ENCODE measurements at regions not wholly inside any gene's neighbourhood (a gene's known extent, or its start where the extent isn't known, plus 50 kb on each side); places are given as distances from the start of the nearest gene placed in this dataset.
"Not testable (repeated sequence)": the region's sequence is repeated elsewhere in the genome, so short reads cannot be mapped to it uniquely, and the experiment has no call there.

DNA sequence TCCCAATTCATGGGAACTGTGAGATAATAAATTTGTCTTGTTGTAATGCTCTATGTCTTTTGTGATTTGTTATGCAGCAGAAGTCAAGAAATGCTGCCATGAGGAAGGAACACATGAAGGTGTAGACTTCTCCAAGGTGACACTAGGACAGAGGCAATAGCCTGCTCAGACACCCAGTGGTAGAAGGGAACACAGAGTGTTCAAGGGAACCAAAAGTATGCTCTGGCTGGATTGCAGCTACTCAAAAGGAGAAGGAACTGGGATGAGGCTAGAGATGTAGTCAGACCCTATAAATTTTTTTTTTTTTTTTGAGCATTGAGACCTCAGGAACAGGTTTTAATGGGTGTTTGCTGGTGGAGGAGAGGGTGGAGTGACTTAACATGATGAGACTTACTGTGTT, 232.5 kb downstream of the PARP8 start:
- DNase-seq = no peak

DNA sequence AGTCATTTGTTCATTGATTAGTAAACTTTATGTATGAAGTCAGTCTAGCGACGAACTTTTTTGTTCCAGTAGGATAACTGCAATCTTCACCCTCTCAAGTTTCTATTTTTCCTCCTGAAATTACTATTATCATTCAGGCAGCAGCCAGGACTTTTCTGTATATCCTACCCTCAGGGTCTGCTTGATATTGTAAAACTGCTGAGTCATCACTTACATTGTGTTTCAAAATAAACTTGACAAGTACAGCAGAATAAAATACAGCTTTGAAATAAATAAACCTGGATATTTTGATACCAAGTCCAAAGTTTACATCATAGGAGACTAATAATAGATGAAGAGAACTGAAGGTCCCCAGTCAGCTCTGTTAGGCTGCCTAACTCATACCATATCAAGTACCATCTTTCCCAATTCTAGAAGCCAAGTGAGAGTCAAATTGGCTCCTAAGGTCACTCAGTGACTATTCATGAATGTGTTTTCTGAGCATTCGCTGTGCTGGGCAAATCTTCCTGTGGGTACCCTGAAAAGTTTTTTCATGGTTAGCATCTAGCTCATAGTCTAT, 234.6 kb downstream of the PARP8 start:
- no peak for DNase-seq

DNA sequence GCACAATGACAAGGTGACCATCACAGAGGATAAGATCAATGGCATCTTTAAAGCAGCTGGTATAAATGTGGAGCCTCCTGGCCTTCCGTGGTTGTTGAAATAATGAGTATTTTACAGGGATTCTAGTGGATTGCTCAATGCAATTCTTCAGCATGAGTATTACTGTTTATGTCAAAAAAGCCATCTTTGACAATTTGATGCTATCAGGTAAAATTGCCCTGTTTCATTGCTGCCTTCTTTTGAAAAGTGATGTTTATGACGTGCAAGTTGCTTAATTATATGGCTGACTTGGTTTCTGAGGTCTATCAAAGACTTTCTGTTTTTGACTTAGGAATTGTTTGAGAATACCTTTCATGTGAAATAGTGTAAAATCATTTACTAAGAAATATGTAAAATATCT, 237.2 kb downstream of the PARP8 start:
- no peak for DNase-seq

DNA sequence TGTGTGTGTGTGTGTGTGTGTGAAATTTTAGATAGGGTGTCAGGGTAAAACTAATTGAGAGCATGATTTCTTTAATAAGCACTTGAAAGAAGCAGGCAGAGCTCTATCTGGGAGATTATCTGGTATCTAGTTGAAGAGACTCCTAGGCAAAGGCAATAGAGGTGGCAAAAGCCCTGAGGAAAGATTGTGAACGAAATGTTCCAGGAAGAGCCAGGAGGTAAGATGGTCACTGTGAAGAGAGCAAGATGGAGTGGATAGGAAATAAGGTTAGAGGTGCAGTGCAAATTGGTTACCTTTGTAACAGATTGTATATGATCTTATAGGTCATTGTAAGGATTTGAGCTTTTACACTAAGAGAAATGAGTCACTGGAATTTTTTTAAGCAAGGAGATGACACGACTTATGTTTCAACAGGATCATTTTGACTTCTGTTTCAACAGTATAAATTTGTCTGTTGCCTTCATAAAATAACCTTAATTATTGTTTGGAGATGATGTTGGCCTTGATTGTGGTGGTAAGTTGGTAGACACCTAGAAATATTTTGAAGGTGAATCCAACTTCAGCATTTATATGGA, 239.6 kb downstream of the PARP8 start:
- no peak for DNase-seq

DNA sequence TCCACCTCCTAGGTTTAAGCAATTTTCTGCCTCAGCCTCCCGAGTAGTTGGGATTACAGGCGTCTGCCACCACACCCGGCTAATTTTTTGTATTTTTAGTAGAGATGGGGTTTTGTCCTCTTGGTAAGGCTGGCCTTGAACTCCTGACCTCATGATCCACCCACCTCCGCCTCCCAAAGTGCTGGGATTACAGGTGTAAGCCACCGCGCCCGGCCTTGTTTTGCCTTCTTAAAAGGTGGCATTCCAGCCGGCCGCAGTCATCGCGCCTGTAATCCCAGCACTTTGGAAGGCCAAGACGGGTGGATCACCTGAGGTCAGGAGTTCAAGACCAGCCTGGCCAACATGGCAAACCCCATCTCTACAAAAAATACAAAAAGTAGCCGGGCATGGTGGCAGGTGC, 253.7 kb downstream of the PARP8 start:
- not testable (repeated sequence) for DNase-seq

DNA sequence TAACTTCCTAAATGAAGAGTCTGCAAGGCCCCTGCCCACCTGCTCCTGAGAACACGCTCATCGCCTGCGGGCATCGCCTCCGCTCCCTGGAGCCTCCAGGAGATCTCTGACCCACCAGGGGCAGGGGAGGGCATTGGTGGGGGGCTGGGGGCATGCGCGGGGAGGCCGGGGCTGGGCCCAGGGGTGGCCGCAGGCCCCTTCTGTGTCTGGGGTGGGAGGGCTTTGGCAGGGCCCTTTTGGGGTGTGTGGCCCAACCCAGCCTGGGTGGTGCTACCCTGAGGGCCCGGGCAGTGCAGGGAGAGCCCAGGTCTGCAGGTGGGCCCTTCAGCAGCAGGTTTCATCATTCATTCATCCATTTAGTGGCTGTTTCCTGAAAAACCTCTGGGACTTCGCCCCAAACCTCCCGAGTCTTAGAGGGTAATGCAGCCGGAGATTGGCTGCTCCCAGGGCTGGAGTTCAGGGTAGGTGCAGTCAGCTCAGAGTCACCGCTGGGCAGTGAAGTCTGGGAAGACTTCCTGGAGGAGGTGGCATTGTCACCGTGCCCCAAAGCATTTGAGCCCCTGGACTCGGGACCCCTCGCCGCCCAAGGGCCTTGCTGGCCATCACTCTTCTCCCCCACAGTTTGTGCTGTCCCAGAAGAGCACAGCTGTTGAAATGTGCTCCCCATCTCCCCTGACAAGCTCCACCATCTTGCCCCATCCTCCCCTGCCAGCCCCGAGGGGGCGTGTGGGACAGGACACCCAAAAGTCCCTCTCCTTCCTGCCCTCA, 255.1 kb downstream of the PARP8 start:
- no peak for DNase-seq

DNA sequence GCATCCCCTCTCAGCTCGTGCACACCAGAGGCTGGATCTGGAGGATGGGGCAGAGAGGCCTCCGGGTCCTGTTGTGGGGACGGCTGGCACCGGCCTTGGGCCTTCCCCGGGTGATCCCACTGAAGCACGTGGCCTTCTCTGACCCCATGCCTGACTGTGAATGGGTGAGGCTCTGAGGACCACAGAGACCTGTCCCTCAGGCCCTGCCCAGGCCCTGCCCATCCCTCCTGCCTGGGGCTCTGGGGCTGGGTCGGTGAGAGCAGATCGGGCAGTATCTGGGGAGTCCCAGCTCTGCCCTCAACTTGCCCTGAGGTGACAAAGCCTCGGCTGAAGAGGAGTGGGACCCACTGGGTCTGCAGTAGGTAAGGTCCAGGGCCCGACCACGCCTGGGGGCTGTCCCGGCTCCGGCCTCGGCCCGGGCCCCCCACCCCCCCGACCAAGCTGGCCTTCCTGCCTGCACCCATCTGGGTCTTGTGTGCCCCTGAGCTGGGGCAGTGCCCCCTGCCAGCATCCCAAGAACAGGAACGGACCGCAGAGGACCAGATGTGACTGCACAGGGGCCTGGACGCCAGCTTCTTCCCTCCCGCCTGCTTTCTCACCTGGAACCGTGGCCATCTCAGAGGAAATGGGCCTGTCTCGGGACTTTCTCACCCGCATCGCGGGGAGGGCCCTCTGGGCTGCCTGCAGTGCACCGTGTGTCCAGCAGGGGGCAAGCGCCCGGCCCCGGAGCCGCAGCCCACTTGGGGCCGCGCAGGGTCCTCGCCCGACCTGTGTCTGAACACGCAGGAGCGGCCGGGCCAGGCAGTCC, 255.9 kb downstream of the PARP8 start:
- DNase-seq = not testable (repeated sequence)

DNA sequence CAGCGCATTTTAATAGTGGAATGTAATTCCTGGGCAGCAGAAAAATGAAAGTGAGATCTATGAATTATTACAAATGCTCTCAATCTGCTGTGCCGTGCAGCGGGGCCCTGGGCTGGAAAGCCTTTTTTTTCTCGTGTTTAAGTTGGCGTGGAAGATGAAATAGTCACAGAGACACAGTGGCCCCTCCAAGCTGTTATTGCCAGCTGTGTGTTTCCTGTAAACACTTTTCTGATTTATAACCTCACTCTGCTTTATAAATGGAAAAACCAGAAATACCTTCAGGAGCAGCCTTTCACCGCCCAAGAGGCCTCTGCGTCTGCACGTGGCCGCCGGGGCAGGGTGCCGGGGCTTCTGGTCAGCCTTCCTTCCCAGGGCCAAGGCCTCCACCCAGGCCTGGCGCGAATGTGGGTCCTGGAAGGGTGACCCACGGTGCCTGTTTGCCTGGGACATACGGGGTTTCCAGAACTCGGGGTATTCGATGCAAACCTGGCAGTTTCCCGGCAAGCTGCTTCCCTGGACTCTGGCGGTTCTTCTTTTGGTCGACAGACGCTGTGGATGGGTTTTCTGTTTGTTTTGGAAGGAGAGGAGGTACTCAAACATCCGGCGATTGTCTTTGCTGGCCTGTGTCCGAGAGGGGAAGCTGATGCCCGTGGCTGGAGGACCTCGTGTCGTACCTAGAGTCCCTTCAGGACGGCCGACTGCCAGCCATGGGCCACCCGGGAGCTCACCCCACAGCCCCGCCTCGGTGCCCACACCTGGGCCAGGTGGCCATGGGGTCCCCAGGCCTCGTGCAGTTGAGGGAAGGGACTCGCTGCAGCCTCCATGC, 256.7 kb downstream of the PARP8 start:
- DNase-seq = no peak

DNA sequence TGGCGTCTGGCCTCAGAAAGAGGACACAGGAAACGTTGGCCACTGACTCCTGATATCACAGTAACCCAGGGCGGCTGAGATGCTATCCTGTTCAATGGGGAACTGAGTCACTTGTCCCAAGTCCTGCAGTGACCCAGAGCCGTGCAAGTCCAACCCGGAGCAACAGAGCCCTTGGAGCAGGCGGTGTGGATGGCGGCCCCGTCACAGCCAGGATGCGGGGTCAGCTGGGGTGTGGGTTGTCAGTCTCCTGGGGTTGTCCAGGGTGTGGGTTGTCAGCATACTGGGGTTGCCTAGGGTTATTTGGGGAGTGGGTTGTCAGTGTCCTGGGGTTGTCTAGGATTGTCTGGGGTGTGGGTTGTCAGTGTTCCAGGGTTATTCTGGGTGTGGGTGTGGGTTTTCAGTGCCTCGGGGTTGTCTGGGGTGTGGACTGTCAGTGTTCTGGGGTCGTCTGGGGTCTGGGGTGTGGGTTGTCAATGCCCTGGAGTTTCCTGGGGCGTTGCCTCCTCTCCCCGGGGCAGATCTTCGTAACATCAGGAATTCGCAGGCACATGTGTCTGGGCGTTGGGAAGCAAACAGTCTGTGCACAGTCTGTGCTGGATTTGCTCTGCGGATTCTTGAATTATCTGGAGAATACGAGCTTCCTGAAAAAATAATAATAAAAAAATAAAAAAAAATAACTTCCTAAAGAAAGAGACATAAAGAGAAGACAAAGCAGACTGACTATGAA, 257.5 kb downstream of the PARP8 start:
- no peak for DNase-seq

DNA sequence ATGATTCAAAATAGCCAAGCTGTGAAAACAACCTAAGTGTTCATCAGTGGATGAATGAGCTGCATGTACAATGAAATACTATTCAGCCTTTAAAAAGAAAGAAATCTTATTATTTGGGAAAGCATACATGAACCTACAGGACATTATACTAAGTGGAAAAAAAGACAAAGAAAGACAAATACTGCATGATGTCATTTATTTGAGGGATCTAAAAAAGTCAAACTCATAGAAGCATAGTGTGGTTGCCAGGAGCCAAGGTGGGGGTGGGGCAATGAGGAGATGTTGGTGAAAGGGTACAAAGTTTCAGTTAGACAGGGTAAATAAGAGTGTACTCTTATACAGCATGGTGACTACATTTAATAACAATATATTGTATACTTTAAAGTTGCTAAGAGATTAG, 261.5 kb downstream of the PARP8 start:
- no peak for DNase-seq

DNA sequence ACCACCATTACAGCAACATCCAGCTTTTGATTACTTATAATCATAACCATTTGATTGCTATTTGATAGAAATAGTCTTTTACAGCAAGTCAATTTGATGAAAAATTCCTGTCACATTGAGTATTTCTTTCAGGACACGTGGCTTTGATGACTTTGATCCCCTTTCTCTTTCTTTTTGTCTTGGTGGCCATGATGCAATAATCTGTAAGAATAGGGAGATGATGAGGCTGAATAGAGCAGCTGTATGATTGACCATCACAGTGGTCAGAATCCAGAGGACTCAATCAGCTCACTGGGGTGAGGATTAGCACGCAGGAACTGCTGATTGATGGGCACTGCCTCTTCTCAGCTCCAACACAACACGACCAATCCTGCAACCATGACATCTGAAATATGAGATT, 262.7 kb downstream of the PARP8 start:
- no peak for DNase-seq

DNA sequence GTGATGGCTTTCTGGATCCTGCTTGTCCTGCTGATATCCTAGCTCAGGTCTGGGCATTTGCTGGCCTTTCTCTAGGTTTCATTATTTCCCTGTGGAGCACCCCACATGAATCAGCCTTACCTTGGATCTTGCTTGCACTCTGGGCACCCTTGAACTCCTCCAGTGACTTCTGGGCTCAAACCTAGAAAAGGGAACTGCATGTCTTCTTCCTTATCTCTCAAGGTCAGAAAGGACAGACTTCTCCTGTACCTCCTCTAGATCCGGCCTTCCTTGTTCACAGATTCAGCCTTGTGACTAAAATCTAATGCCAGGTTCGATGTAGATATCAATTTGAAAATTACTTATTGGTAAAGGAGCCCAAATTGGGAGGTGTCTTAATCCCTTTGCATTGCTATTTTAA, 267.9 kb downstream of the PARP8 start:
- DNase-seq = no peak

DNA sequence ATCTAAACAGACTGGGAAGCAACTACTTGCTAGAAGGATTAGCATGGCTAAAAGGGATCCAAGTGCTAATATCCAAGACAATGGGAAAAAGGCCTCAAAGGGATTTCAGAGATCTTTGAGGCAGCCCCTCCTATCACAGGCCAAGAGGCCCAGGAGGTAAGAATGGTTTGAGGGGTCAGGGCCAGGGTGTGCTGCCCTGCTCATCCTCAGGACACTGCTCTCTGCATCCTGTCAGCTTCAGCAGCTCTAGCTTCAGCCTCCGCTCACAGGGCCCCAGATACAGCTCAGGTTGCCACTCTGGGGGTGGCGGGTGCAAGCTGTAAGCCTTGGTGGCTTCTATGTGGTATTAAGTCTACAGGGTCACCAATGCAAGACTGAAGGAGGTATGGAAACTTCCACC, 278.7 kb downstream of the PARP8 start:
- DNase-seq = no peak

DNA sequence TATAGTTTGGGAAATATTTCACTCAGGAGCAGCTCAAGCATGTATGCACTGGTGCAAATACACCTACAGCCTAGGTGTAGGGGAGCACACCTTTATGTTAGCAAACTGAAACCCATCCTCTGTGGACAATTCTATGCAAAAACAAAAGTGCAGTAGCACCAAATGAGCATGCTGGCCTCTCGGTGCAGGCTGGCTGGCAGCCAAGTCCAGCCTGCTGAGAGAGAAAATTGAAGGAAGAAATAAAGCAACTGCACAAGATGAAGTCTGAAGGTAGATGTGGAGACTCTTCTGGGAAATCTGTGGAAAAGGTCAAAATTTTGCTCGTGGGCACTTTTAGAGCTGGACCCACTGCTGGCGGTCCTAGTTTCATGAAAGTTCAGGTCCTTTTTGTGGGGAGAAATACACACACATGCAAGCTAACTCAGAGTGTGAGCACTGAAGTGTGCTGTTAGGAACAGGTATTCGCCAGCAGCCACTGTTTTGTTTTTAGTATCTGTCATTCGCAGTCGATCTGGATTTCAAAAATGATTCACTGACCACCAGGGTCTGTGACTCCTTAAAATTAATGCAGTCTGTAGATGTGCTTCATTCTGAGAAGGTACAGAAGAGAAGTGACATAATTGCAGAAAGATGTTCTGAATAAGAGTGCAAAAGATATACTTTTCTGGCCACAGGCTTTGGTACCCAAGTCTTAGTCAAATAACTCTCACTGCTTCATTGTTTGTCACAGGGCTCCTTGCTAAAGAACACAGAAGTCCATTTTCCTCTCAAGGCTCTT, 281.7 kb downstream of the PARP8 start:
- DNase-seq = peak; percentile 2

DNA sequence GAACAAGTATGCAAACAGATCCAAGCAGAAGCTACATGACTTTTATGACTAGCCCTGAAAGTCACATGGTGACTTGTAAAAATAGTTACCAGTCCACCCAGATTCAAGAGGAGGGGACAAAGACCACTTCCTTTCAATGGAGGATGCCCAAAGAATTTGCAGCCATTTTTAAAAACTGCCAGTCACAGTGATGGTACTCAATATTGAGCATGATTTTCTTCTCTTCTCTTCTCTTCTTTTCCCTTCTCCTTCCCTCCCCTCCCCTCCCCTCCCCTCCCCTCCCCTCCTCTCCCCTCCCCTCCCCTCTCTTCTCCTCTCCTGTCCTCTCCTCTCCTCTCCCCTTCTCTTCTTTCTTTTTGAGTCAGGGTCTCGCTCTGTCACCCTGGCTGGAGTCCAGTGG, 286.9 kb downstream of the PARP8 start:
- no peak for DNase-seq

DNA sequence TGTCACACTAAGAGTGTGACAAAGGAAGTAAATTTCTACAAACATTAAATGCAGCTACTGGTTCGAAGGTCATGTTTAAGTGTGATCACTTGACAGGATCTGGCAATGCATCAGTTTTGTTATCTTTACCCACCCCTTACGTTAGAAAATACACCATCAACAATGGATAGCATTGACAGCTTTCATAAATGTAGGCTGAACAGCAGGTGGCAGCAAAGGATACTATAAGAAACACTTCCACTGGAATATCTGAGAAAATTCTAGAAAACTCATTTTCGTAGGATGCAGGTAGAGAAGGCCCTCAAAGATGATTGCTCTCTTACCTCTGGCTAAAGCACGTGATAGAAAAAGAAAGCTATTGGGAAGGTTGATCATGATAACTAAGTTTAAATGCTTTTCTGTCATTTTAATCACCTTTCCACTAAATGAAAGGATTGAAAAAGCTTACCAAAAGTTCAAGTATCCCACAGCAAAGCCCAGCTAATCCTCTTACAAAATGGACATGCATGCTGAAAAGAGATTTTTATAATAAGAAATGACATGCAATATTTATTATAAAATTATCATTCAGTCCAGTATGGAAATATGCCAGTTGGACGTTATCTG, 292.5 kb downstream of the PARP8 start:
- DNase-seq = peak; percentile 44

DNA sequence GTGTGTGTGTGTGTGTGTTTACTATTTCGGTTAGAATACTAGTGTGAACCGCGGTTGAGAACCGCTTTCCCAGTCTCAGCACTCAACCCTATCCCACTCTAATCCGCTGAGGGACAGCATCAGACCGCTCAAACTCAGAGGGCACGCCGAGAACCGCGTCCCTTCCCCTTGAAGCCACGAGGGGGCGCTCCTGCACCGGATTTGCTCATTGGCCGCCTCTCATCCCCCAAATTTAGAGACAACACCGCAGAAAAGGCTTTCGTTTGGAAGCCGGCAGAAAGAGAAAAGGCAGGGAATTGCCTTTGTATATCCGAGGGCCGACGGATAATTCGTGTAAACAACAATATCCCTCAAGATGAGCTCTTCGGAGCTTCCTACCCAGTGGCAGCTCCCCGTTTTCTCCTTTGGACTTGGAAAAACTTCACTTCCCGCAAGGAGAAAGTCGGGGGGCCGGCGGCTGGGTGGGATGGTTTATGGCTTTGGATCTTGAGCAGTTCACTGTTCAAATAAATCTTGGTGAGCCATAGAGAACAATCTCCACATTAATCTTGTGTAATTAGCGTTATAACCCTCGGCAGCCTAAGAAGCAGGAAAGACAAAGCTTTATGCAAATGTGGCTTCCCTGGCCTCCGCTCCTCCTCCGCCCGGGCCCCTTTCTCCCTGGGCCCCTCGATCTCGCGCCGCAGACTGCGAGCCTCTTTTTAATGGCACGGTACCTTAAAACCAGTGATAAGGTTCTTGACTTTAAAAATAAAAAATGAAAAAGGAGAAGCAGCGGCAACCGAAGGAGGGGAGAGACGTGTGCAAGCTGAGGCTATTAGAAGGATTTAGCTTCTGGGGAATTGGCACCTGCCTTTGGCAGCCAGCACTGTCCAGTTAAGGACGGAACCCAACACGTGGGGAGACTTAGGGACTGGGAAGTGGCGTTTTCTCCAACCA, 296.8 kb downstream of the PARP8 start:
- peak; percentile 80 for DNase-seq

DNA sequence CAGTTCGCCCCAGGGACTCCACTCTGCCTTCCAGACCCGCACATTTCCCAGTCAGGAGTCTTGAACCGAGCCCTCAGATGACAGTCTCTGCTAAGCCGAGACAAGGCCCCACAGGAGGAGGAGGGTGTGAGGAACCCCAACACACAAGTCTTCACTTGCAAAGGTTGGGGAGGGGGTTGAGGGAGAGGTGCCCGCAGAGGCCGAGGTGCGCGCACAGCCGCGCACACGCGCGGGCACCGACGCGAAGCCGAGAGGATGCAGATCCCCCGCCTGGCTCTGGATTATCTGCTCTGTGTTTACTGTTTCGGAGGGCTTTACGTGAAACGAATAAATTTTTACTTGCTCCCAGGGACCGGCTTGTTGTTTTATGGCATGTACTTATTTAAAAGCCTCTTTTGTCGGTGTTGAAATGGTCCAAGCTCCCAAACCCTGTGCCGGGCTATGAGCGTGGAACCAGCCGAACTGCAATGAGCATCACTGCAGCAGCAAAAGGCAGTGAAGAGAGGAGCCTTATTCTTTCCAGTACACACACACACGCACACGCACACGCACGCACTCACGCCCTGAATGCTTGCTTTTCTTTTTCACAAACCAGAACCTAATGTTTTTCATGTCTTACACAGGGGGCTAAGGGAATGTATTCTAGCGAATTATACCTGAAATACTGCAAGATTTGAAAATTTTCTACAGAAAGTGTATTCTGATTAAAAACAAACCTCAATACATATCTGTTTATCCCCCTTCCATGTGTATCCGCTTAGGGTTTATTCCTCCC, 297.7 kb downstream of the PARP8 start:
- no peak for DNase-seq

Measured in NCI-H2171 (cell line).